ENCODE measurements at regions not wholly inside any gene's neighbourhood (a gene's known extent, or its start where the extent isn't known, plus 50 kb on each side); places are given as distances from the start of the nearest gene placed in this dataset.

- TF ChIP-seq CTCF (IDR thresholded peaks at IDR 0.05; ENCODE audit: low read depth, low read length) = no peak
- TF ChIP-seq MAX (IDR thresholded peaks at IDR 0.05; ENCODE audit: low read depth, low read length) = no peak
- TF ChIP-seq MYC (IDR thresholded peaks at IDR 0.05; ENCODE audit: low read depth, low read length) = no peak
- TF ChIP-seq POLR2A (IDR thresholded peaks at IDR 0.05; ENCODE audit: extremely low read depth, insufficient read length) = no peak
- H3K4me3 ChIP-seq (ENCODE audit: low read depth, low read length) = no peak overlapping the region
- no peak for DNase-seq (ENCODE audit: low read depth)
These were observed 55.7 kb upstream of the PHACTR2 start for GRCh38 chr6:143621876-143622605.

GRCh38 chr6:143621159-143621873 lies 56.4 kb upstream of the PHACTR2 start:
- H3K4me3 ChIP-seq (ENCODE audit: low read depth, low read length) = no peak overlapping the region
- TF ChIP-seq MAX (IDR thresholded peaks at IDR 0.05; ENCODE audit: low read depth, low read length) (no peak), POLR2A (IDR thresholded peaks at IDR 0.05; ENCODE audit: extremely low read depth, insufficient read length) (no peak), CTCF (IDR thresholded peaks at IDR 0.05; ENCODE audit: low read depth, low read length) (no peak), MYC (IDR thresholded peaks at IDR 0.05; ENCODE audit: low read depth, low read length) (no peak)
- no peak for DNase-seq (ENCODE audit: low read depth)

- TF ChIP-seq MYC (IDR thresholded peaks at IDR 0.05; ENCODE audit: low read depth, low read length) (no peak), MAX (IDR thresholded peaks at IDR 0.05; ENCODE audit: low read depth, low read length) (no peak), POLR2A (IDR thresholded peaks at IDR 0.05; ENCODE audit: extremely low read depth, insufficient read length) (no peak), CTCF (IDR thresholded peaks at IDR 0.05; ENCODE audit: low read depth, low read length) (no peak)
- no peak overlapping the region for H3K4me3 ChIP-seq (ENCODE audit: low read depth, low read length)
- DNase-seq (ENCODE audit: low read depth) = no peak
These were observed 57.3 kb upstream of the PHACTR2 start for GRCh38 chr6:143620447-143620846.

- no peak for DNase-seq (ENCODE audit: low read depth)
- no peak for TF ChIP-seq MYC (IDR thresholded peaks at IDR 0.05; ENCODE audit: low read depth, low read length)
- TF ChIP-seq POLR2A (IDR thresholded peaks at IDR 0.05; ENCODE audit: extremely low read depth, insufficient read length) = no peak
- no peak for TF ChIP-seq MAX (IDR thresholded peaks at IDR 0.05; ENCODE audit: low read depth, low read length)
- no peak for TF ChIP-seq CTCF (IDR thresholded peaks at IDR 0.05; ENCODE audit: low read depth, low read length)
- H3K4me3 ChIP-seq (ENCODE audit: low read depth, low read length) = no peak overlapping the region
These were observed 57.9 kb upstream of the PHACTR2 start for GRCh38 chr6:143619824-143620401.

- no peak for DNase-seq (ENCODE audit: low read depth)
- H3K4me3 ChIP-seq (ENCODE audit: low read depth, low read length) = no peak overlapping the region
- TF ChIP-seq POLR2A (IDR thresholded peaks at IDR 0.05; ENCODE audit: extremely low read depth, insufficient read length) (no peak), MAX (IDR thresholded peaks at IDR 0.05; ENCODE audit: low read depth, low read length) (no peak)
These were observed 61.0 kb upstream of the PHACTR2 start for GRCh38 chr6:143616741-143617140.

- no peak for DNase-seq (ENCODE audit: low read depth)
- TF ChIP-seq CTCF (IDR thresholded peaks at IDR 0.05; ENCODE audit: low read depth, low read length) = no peak
- no peak for TF ChIP-seq MYC (IDR thresholded peaks at IDR 0.05; ENCODE audit: low read depth, low read length)
- no peak for TF ChIP-seq POLR2A (IDR thresholded peaks at IDR 0.05; ENCODE audit: extremely low read depth, insufficient read length)
- no peak for TF ChIP-seq MAX (IDR thresholded peaks at IDR 0.05; ENCODE audit: low read depth, low read length)
- no peak overlapping the region for H3K4me3 ChIP-seq (ENCODE audit: low read depth, low read length)
These were observed 62.0 kb upstream of the PHACTR2 start for GRCh38 chr6:143615785-143616184.
